H1 (cell line): ENCODE measurements at regions not wholly inside any gene's neighbourhood (a gene's known extent, or its start where the extent isn't known, plus 50 kb on each side); places are given as distances from the start of the nearest gene placed in this dataset.

Experiments used
- CTCF ChIA-PET: fragments of 300-600 bp; sonication (Branson Sonifier 250); formaldehyde crosslinking; loops from one replicate; lab custom pipeline; 2021; ENCODE audit not compliant: partially characterized antibody; lab: Charles Lee
- POLR2A ChIA-PET: fragments of 300-600 bp; sonication (Branson Sonifier 250); formaldehyde crosslinking; loops from one replicate; lab custom pipeline; 2021; ENCODE audit warnings: inconsistent platforms; ENCODE audit not compliant: partially characterized antibody; lab: Charles Lee
- DNase-seq, 2 experiments: peaks; one replicate each; pipeline versions ENCODE4 v3.0.0 to v3.0.0-alpha.2; 2010 to 2022; ENCODE audit warnings: low spot score in 2 of 2, low read depth in 1 of 2, mixed read lengths in 1 of 2
- FAIRE-seq: peaks from 2 replicates; lab custom pipeline; 2011; peaks lifted over from hg19 to GRCh38; lab: Jason Lieb, UNC
- H2AFZ ChIP-seq: 2 replicates; pipeline ENCODE4 v1.8.1; 2012; ENCODE audit warnings: low read length, inconsistent platforms
- H2AK5ac ChIP-seq: 2 replicates; pipeline ENCODE4 v1.6.1; 2013; ENCODE audit warnings: low read depth, low read length
- H2BK120ac ChIP-seq: replicated peaks from 2 replicates; pipeline ENCODE3; 2013; ENCODE audit warnings: low read depth, low read length, inconsistent platforms
- H2BK12ac ChIP-seq: 2 replicates; pipeline ENCODE4 v1.6.1; 2013; ENCODE audit warnings: low read depth, low read length
- H2BK15ac ChIP-seq: 2 replicates; pipeline ENCODE4 v1.6.1; 2013; ENCODE audit warnings: low read length
- H2BK20ac ChIP-seq: 2 replicates; pipeline ENCODE4 v1.6.1; 2013; ENCODE audit warnings: low read length
- H2BK5ac ChIP-seq: 2 replicates; pipeline ENCODE4 v1.6.1; 2013; ENCODE audit warnings: low read depth, low read length
- H3K14ac ChIP-seq: 2 replicates; pipeline ENCODE4 v1.6.1; 2013; ENCODE audit warnings: inconsistent platforms; ENCODE audit not compliant: insufficient read length
- H3K18ac ChIP-seq: 2 replicates; pipeline ENCODE4 v1.6.1; 2013; ENCODE audit warnings: low read length; ENCODE audit errors: extremely low read depth
- H3K23ac ChIP-seq: 2 replicates; pipeline ENCODE4 v1.6.1; 2013; ENCODE audit warnings: inconsistent platforms; ENCODE audit not compliant: insufficient read length
- H3K23me2 ChIP-seq: 2 replicates; pipeline ENCODE4 v1.6.1; 2013; ENCODE audit warnings: low read depth, low read length
- H3K27ac ChIP-seq: 2 replicates; pipeline ENCODE4 v1.6.1; 2011; ENCODE audit warnings: low read depth, low read length, inconsistent platforms
- H3K27me3 ChIP-seq, 4 experiments: replicated peaks in 1 of 4; 1 replicate in 1 of 4; 2 replicates in 3 of 4; pipeline versions ENCODE4 v1.6.1 to v1.8.1; 2011 to 2013; ENCODE audit warnings: low read length in 3 of 4, mild to moderate bottlenecking in 3 of 4, inconsistent platforms in 2 of 4, mixed read lengths in 2 of 4, moderate library complexity in 1 of 4; ENCODE audit not compliant: control insufficient read depth in 3 of 4, insufficient read depth in 3 of 4; ENCODE audit errors: extremely low read depth in 1 of 4
- H3K36me3 ChIP-seq, 4 experiments: 2 replicates each; pipeline versions ENCODE4 v1.6.1 to v1.8.1; 2011 to 2013; ENCODE audit warnings: mild to moderate bottlenecking in 4 of 4, low read length in 3 of 4, moderate library complexity in 2 of 4, control low read depth in 1 of 4, inconsistent platforms in 1 of 4; ENCODE audit not compliant: insufficient read depth in 4 of 4, control insufficient read depth in 2 of 4
- H3K4ac ChIP-seq: replicated peaks from 2 replicates; pipeline ENCODE3; 2013; ENCODE audit warnings: low read length, low read depth, mixed read lengths, inconsistent platforms; ENCODE audit not compliant: insufficient read length
- H3K4me1 ChIP-seq, 4 experiments: replicated peaks in 1 of 4; 1 replicate in 1 of 4; 2 replicates in 3 of 4; pipeline versions ENCODE4 v1.6.1 to v1.8.1; 2011 to 2013; ENCODE audit warnings: low read length in 3 of 4, inconsistent platforms in 2 of 4, mixed read lengths in 1 of 4; ENCODE audit not compliant: insufficient read depth in 4 of 4, control insufficient read depth in 3 of 4
- H3K4me2 ChIP-seq, 2 experiments: 2 replicates each; pipeline versions ENCODE4 v1.6.1 to v1.8.1; 2011 to 2013; ENCODE audit warnings: low read depth in 2 of 2, low read length in 2 of 2, control low read depth in 1 of 2, inconsistent platforms in 1 of 2, mild to moderate bottlenecking in 1 of 2; ENCODE audit not compliant: insufficient read depth in 1 of 2
- H3K4me3 ChIP-seq, 4 experiments: fragments of 200-600, 300-600 bp in 1 of 4; sonication (generic), shearing (Covaris generic), sonication (Bioruptor Twin) in 1 of 4; 2 replicates each; pipeline versions ENCODE4 v1.5.1 to v1.8.1; 2011 to 2016; ENCODE audit warnings: low read length in 4 of 4, low read depth in 3 of 4, control low read depth in 2 of 4, inconsistent platforms in 2 of 4, mild to moderate bottlenecking in 2 of 4, mixed read lengths in 1 of 4, moderate library complexity in 1 of 4; ENCODE audit not compliant: insufficient read depth in 2 of 4; ENCODE audit errors: extremely low read depth in 1 of 4
- H3K56ac ChIP-seq: replicated peaks from 2 replicates; pipeline ENCODE3; 2013; ENCODE audit warnings: low read depth, mild to moderate bottlenecking, mixed read lengths, low read length, inconsistent platforms; ENCODE audit not compliant: insufficient read length
- H3K79me1 ChIP-seq: 2 replicates; pipeline ENCODE4 v1.6.1; 2013; ENCODE audit warnings: low read depth, low read length, control low read depth
- H3K79me2 ChIP-seq, 2 experiments: 2 replicates each; pipeline versions ENCODE4 v1.6.1 to v1.8.1; 2012 to 2013; ENCODE audit warnings: low read length in 2 of 2, mild to moderate bottlenecking in 2 of 2, inconsistent platforms in 1 of 2; ENCODE audit not compliant: insufficient read depth in 2 of 2, control insufficient read depth in 1 of 2
- H3K9ac ChIP-seq, 4 experiments: replicated peaks in 1 of 4; 1 replicate in 1 of 4; 2 replicates in 3 of 4; pipeline versions ENCODE4 v1.6.1 to v1.8.1; 2011 to 2013; ENCODE audit warnings: low read depth in 3 of 4, low read length in 3 of 4, control low read depth in 2 of 4, mild to moderate bottlenecking in 2 of 4, moderate library complexity in 2 of 4, inconsistent platforms in 1 of 4; ENCODE audit errors: extremely low read depth in 1 of 4
- H3K9me3 ChIP-seq, 2 experiments: 2 replicates each; pipeline versions ENCODE4 v1.6.1 to v1.8.1; 2012 to 2013; ENCODE audit warnings: mild to moderate bottlenecking in 2 of 2, moderate library complexity in 2 of 2, control low read depth in 1 of 2, inconsistent platforms in 1 of 2, low read depth in 1 of 2, low read length in 1 of 2, mixed read lengths in 1 of 2; ENCODE audit not compliant: insufficient read depth in 2 of 2
- H4K20me1 ChIP-seq, 2 experiments: replicated peaks in 1 of 2; 2 replicates each; pipeline versions ENCODE3 to v1.8.1; 2011 to 2013; ENCODE audit warnings: inconsistent platforms in 2 of 2, low read length in 2 of 2, mild to moderate bottlenecking in 1 of 2; ENCODE audit not compliant: insufficient read depth in 2 of 2, control insufficient read depth in 1 of 2
- H4K5ac ChIP-seq: 2 replicates; pipeline ENCODE4 v1.6.1; 2013; ENCODE audit warnings: low read length, low read depth, mixed read lengths, inconsistent platforms; ENCODE audit not compliant: insufficient read length
- H4K8ac ChIP-seq: 2 replicates; pipeline ENCODE4 v1.8.0; 2013; ENCODE audit warnings: mild to moderate bottlenecking, moderate library complexity, low read length, inconsistent platforms; ENCODE audit not compliant: insufficient read depth; ENCODE audit errors: extremely low read depth
- H4K91ac ChIP-seq: replicated peaks from 2 replicates; pipeline ENCODE3; 2013; ENCODE audit warnings: low read length, mixed read lengths, inconsistent platforms; ENCODE audit not compliant: insufficient read length
- RBBP5 ChIP-seq: IDR thresholded peaks from 2 replicates; pipeline ENCODE4 v1.7.1; 2012; ENCODE audit warnings: low read depth, mild to moderate bottlenecking, inconsistent platforms, low read length, moderate library complexity, borderline replicate concordance
- SP2 ChIP-seq: IDR thresholded peaks from 2 replicates; pipeline ENCODE4 v1.6.1; 2012; ENCODE audit warnings: mild to moderate bottlenecking, low read length, inconsistent platforms
- WGBS, 2 experiments: shearing (Covaris generic) in 1 of 2; methylation state at CpG; one replicate each; pipeline versions ENCODE4 v1.1.6 to v1.1.7; 2013 to 2015; ENCODE audit warnings: low lambda C conversion rate in 2 of 2, mixed read lengths in 2 of 2, inconsistent platforms in 1 of 2, low coverage in 1 of 2, missing lambda C conversion rate in 1 of 2; ENCODE audit not compliant: insufficient replicate concordance in 2 of 2, insufficient coverage in 1 of 2, insufficient read length in 1 of 2; ENCODE audit errors: extremely low coverage in 1 of 2, missing lambda C conversion rate in 1 of 2; 5-methylcytosine and 5-hydroxymethylcytosine counted together

DNA sequence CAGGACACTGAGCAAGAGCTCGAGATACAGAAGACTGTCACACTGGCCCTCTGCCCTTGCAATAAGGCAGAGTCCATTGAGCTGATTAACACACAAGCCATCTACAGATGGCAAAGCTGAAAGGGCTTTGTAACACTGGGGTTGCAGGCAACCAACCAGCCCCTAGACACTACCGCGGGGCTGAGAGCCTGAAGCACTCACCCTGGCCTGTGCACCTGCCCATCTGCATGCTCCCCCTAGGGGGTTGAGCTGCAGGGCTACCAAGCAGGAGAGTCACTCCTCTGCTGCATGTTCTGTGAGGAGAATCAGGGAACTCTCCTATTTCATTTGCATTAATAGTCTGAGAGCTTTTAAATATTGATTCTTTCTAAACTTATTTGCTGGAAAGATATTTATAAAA lies 128.1 kb upstream of the VIPR2 start:
- no peak overlapping the region for H3K56ac ChIP-seq
- no peaks in the 10 kb centered on the region for H4K20me1 ChIP-seq
- no peak overlapping the region for H3K9ac ChIP-seq
- POLR2A ChIA-PET, result no interaction called here
- no peak overlapping the region for H3K27ac ChIP-seq
- no peak overlapping the region for H3K14ac ChIP-seq
- peaks cover 43 to 65% of the 10 kb centered on the region in 2 experiments for H3K9me3 ChIP-seq
- H3K4ac ChIP-seq, result no peak overlapping the region
- no peak overlapping the region for H2AK5ac ChIP-seq
- no peak overlapping the region for H2BK5ac ChIP-seq
- no peak overlapping the region for H4K8ac ChIP-seq
- H2BK15ac ChIP-seq, result no peak overlapping the region
- 84% methylated on average over 3 of the region's 3 CpGs; no CpG with 5 or more reads in 1 of the 2 experiments for WGBS, 2 experiments
- no peak overlapping the region for H4K5ac ChIP-seq
- H3K79me1 ChIP-seq, result no peaks in the 10 kb centered on the region
- H2BK20ac ChIP-seq, result no peak overlapping the region
- H3K18ac ChIP-seq, result no peak overlapping the region
- no peak overlapping the region for H2BK120ac ChIP-seq
- DNase-seq (no peak), FAIRE-seq (no peak)
- no peak overlapping the region for H3K23ac ChIP-seq
- H3K4me1 ChIP-seq, result no peaks in the 10 kb centered on the region
- H2BK12ac ChIP-seq, result no peak overlapping the region
- no peak overlapping the region for H2AFZ ChIP-seq
- H3K23me2 ChIP-seq, result no peaks in the 10 kb centered on the region
- H3K36me3 ChIP-seq, result no peaks in the 10 kb centered on the region
- no peak overlapping the region for H4K91ac ChIP-seq
- TF ChIP-seq RBBP5, result no peak
- TF ChIP-seq SP2, result no peak
- no peaks in the 10 kb centered on the region for H3K79me2 ChIP-seq
- CTCF ChIA-PET, result interaction anchor here (0.5 kb wide), 1 partner anchor 75 kb away, joined by 3 read pairs; no protein-coding TSS in a partner anchor
- no peak overlapping the region for H3K4me3 ChIP-seq
- H3K4me2 ChIP-seq, result no peak overlapping the region
- no peaks in the 10 kb centered on the region for H3K27me3 ChIP-seq
